ENCODE measurements at regions not wholly inside any gene's neighbourhood (a gene's known extent, or its start where the extent isn't known, plus 50 kb on each side); places are given as distances from the start of the nearest gene placed in this dataset.
A peak's percentile ranks its signal among the peaks of the same experiment; 100 is the strongest.

DNA sequence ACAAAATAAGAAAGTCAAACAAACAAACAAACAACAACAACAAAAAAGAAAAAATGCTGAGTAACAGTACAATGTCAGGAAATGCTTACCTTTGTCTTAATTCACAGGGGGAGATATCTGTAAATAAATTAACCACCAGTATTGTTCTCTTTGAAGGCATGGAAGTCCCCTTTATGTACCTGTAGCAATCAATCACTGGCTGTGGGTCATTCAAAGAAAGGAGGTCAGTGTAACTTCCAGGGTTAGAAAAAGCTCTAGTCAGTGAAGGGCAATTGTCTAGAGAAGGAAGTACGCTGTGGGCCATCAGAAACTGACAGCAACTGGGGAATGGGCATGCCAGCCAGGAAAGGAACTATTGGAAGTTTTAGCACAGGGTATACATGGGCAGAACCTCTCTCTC lies 121.5 kb upstream of the LUZP2 start:
- Histone ChIP-seq H3K4me3 (replicated peaks; ENCODE audit: low read depth, low read length) (no peak overlapping the region), H3K27me3 (replicated peaks; ENCODE audit: control insufficient read depth, insufficient read depth, low read length) (no peaks in the 10 kb centered on the region), H3K36me3 (ENCODE audit: control insufficient read depth, insufficient read depth, low read length) (no peaks in the 10 kb centered on the region)
- DNase-seq (ENCODE audit: extremely low read depth, insufficient read length): no peak
- TF ChIP-seq, protein P1, sequence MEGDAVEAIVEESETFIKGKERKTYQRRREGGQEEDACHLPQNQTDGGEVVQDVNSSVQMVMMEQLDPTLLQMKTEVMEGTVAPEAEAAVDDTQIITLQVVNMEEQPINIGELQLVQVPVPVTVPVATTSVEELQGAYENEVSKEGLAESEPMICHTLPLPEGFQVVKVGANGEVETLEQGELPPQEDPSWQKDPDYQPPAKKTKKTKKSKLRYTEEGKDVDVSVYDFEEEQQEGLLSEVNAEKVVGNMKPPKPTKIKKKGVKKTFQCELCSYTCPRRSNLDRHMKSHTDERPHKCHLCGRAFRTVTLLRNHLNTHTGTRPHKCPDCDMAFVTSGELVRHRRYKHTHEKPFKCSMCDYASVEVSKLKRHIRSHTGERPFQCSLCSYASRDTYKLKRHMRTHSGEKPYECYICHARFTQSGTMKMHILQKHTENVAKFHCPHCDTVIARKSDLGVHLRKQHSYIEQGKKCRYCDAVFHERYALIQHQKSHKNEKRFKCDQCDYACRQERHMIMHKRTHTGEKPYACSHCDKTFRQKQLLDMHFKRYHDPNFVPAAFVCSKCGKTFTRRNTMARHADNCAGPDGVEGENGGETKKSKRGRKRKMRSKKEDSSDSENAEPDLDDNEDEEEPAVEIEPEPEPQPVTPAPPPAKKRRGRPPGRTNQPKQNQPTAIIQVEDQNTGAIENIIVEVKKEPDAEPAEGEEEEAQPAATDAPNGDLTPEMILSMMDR (IDR thresholded peaks at IDR 0.05; ENCODE audit: insufficient read depth, low read length, poor library complexity, severe bottlenecking): no peak

DNA sequence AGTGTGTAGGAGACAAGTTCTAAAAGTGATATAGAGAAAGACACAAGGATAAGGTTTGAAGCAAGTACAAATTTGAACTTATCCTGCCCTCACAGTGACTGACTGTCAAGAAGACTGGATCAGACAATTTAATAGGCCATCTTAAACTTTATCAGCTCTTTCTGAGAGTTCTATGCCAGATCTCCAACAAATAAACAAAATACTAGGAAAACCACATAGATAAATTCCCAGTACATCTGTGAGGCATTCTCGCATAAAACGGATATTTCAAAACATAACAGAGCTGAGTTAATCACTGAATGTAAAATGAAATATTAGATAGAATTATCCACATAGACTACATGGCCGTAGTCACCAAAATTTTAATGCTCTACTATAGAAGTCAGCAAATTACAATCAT lies 120.9 kb upstream of the LUZP2 start:
- Histone ChIP-seq H3K36me3 (ENCODE audit: control insufficient read depth, insufficient read depth, low read length) (no peaks in the 10 kb centered on the region), H3K27me3 (replicated peaks; ENCODE audit: control insufficient read depth, insufficient read depth, low read length) (no peaks in the 10 kb centered on the region), H3K4me3 (replicated peaks; ENCODE audit: low read depth, low read length) (no peak overlapping the region)
- TF ChIP-seq, protein P1 (IDR thresholded peaks at IDR 0.05; ENCODE audit: insufficient read depth, low read length, poor library complexity, severe bottlenecking): no peak
- no peak for DNase-seq (ENCODE audit: extremely low read depth, insufficient read length)

DNA sequence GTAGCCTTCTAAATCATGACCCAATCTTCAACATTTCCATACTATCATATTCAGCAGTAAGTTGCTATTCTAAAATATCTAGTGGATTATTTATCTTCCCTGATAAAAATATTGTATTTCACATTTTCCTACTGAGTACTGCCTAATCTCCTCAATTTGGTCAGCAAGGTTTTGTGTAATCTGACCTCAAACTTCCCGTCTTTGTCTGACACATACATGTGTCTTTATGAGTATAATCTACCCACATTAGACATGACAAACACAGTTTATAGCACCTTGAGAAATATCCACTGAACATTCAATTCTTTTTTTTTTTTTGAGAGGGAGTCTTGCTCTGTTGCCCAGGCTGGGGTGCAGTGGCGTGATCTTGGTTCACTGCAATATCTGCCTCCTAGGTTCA lies 113.7 kb upstream of the LUZP2 start:
- TF ChIP-seq, protein P1 (IDR thresholded peaks at IDR 0.05; ENCODE audit: insufficient read depth, low read length, poor library complexity, severe bottlenecking): no peak
- DNase-seq (ENCODE audit: extremely low read depth, insufficient read length): no peak
- no peaks in the 10 kb centered on the region for H3K36me3 ChIP-seq (ENCODE audit: control insufficient read depth, insufficient read depth, low read length)

DNA sequence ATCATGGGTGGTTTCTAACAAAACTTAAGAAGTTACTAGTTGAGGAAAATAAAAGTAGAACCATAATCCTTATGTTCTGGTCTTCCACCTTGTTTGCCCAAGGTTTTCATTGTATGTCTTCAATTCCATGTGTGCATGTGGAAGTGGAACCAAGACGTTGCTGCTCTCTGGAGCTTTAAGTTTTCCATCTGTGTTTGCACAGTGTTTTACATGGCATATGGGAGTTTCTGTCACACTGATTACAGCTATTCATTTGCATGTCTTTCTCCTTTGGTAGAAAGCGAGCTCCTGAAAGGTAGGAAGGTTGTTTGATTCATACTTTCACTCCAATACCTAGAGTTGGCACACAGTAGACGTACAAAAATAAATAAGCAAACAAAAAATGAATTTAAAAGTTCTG lies 112.6 kb upstream of the LUZP2 start:
- H3K36me3 ChIP-seq (ENCODE audit: control insufficient read depth, insufficient read depth, low read length): no peaks in the 10 kb centered on the region
- no peaks in the 10 kb centered on the region for H3K27me3 ChIP-seq (replicated peaks; ENCODE audit: control insufficient read depth, insufficient read depth, low read length)
- H3K4me3 ChIP-seq (replicated peaks; ENCODE audit: low read depth, low read length): no peak overlapping the region
- DNase-seq (ENCODE audit: extremely low read depth, insufficient read length): no peak
- TF ChIP-seq, protein P1 (IDR thresholded peaks at IDR 0.05; ENCODE audit: insufficient read depth, low read length, poor library complexity, severe bottlenecking): no peak

More for the DNA sequence above, 113.7 kb upstream of the LUZP2 start:
- H3K4me3 ChIP-seq (replicated peaks; ENCODE audit: low read depth, low read length): no peak overlapping the region
- H3K27me3 ChIP-seq (replicated peaks; ENCODE audit: control insufficient read depth, insufficient read depth, low read length): no peaks in the 10 kb centered on the region

DNA sequence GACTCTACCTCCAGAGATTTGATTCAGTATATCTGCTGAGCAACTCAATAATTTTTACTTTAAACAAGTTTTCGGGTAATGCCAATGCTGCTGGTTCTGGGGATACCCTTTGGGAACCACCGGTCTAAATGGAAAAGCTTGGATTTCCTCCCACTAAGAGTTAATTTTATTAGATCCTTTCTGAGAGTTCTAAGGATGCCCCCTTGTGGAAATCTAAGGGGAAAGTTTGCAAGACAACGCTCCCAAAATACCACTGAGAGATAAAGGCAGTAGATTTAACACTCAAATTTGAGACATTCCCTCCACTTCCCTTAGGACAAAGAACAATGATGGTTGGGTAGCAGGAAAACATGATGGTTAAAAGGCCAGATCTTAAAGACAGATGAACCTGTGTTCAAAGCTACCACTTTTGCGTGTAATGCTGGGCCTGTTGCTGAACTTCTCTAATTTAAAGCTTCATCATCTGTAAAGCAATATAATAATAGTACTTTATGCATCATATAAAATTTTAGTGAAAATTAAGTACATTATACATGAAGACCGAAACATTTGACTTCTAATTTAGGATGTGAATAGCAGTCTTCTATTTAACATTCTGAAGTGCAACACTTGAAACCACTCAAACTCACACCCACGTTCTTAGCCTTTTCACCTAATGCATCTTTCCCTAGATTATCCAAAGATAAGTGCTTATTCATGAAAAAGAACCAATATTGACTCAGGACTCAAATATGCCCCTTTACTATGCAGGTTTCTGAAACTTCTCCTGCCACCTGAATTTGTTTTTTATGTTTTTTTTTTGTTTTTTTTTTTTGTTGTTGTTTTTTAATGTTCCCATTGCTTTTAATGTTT lies 110.1 kb upstream of the LUZP2 start:
- Histone ChIP-seq H3K27me3 (replicated peaks; ENCODE audit: control insufficient read depth, insufficient read depth, low read length) (no peaks in the 10 kb centered on the region), H3K4me3 (replicated peaks; ENCODE audit: low read depth, low read length) (no peak overlapping the region), H3K36me3 (ENCODE audit: control insufficient read depth, insufficient read depth, low read length) (no peaks in the 10 kb centered on the region)
- TF ChIP-seq, protein P1 (IDR thresholded peaks at IDR 0.05; ENCODE audit: insufficient read depth, low read length, poor library complexity, severe bottlenecking): peak; percentile 12
- no peak for DNase-seq (ENCODE audit: extremely low read depth, insufficient read length)

Measured in GM06990 (cell line).